ENCODE measurements at regions not wholly inside any gene's neighbourhood (a gene's known extent, or its start where the extent isn't known, plus 50 kb on each side); places are given as distances from the start of the nearest gene placed in this dataset.

- no peak for TF ChIP-seq POLR2A (IDR thresholded peaks at IDR 0.05)
- no peak for TF ChIP-seq CTCF (IDR thresholded peaks at IDR 0.05)
Observed at GRCh38 chr21:14883351-14883750, 181.4 kb downstream of the NRIP1 start.
